OCI-LY7 (cell line): ENCODE measurements at regions not wholly inside any gene's neighbourhood (a gene's known extent, or its start where the extent isn't known, plus 50 kb on each side); places are given as distances from the start of the nearest gene placed in this dataset.

Source experiments
- BruUV-seq: library from RNA; stranded (reverse); fragments of 400-500 nt; replicated peaks from 2 replicates; lab custom pipeline; 2021; lab: Mats Ljungman, UMichigan
- CTCF ChIA-PET: fragments of 300-600 bp; sonication (Branson Sonifier 250); formaldehyde crosslinking; loops from one replicate; lab custom pipeline; 2022; ENCODE audit warnings: antibody characterized with exemption; ENCODE audit not compliant: unreplicated experiment; lab: Charles Lee
- POLR2A ChIA-PET: fragments of 300-600 bp; sonication (Branson Sonifier 250); formaldehyde crosslinking; loops from one replicate; lab custom pipeline; 2022; ENCODE audit warnings: antibody characterized with exemption; lab: Charles Lee
- DNase-seq: peaks from one replicate; pipeline ENCODE4 v3.0.0-alpha.2; 2015; ENCODE audit warnings: low spot score
- H2AFZ ChIP-seq: fragments of 200-600 bp; sonication (generic), shearing (Covaris generic); 2 replicates; pipeline ENCODE4 v1.6.1; 2014; ENCODE audit warnings: mild to moderate bottlenecking, antibody characterized with exemption, low read length, moderate library complexity
- H3K27ac ChIP-seq: fragments of 200-600 bp; sonication (generic); 2 replicates; pipeline ENCODE4 v1.5.1; 2014; ENCODE audit warnings: mixed run types, low read depth, mild to moderate bottlenecking, moderate library complexity, low read length, inconsistent platforms; ENCODE audit not compliant: poor library complexity, severe bottlenecking
- H3K36me3 ChIP-seq: fragments of 200-600 bp; sonication (generic); 2 replicates; pipeline ENCODE4 v1.6.1; 2014; ENCODE audit warnings: mild to moderate bottlenecking, antibody characterized with exemption, low read length, moderate library complexity, mixed read lengths; ENCODE audit not compliant: insufficient read depth
- H3K4me1 ChIP-seq: fragments of 200-600 bp; sonication (generic); 2 replicates; pipeline ENCODE4 v1.5.1; 2014; ENCODE audit warnings: mild to moderate bottlenecking, low read length; ENCODE audit not compliant: insufficient read depth, poor library complexity, severe bottlenecking
- H3K4me2 ChIP-seq: fragments of 200-600 bp; sonication (generic); 2 replicates; pipeline ENCODE4 v1.6.1; 2014; ENCODE audit warnings: mild to moderate bottlenecking, low read length
- H3K4me3 ChIP-seq: fragments of 200-600 bp; sonication (generic); 2 replicates; pipeline ENCODE4 v1.5.1; 2014; ENCODE audit warnings: mild to moderate bottlenecking, low read depth, low read length; ENCODE audit not compliant: poor library complexity, severe bottlenecking
- H3K79me2 ChIP-seq: fragments of 200-600 bp; sonication (generic); 2 replicates; pipeline ENCODE4 v1.6.1; 2016; ENCODE audit warnings: low read depth, mild to moderate bottlenecking, low read length, moderate library complexity, mixed read lengths; ENCODE audit not compliant: insufficient read depth
- H3K9me2 ChIP-seq: fragments of 200-600 bp; sonication (generic); 2 replicates; pipeline ENCODE4 v1.6.1; 2016; ENCODE audit warnings: mild to moderate bottlenecking, low read length, mixed read lengths; ENCODE audit not compliant: insufficient read depth
- H3K9me3 ChIP-seq: fragments of 200-600 bp; sonication (generic); 2 replicates; pipeline ENCODE4 v1.6.1; 2014; ENCODE audit warnings: mild to moderate bottlenecking, mixed run types, low read length, mixed read lengths
- H4K20me1 ChIP-seq: fragments of 200-600 bp; sonication (generic); 2 replicates; pipeline ENCODE4 v1.6.1; 2014; ENCODE audit warnings: mild to moderate bottlenecking, antibody characterized with exemption, low read length, moderate library complexity, mixed read lengths; ENCODE audit not compliant: insufficient read depth
- EZH2phosphoT487 ChIP-seq: fragments of 200-600 bp; sonication (generic); IDR thresholded peaks from 2 replicates; pipeline ENCODE4 v1.6.1; 2018; ENCODE audit warnings: low read depth, borderline replicate concordance, mild to moderate bottlenecking, mixed run types, antibody characterized with exemption, low read length, moderate library complexity, mixed read lengths
- intact Hi-C: fragments of 100-400 bp; cut with micrococcal nuclease; formaldehyde crosslinking; loops from one replicate; pipeline ENCODE4 v1.10.0; 2022; ENCODE audit not compliant: unreplicated experiment

DNA sequence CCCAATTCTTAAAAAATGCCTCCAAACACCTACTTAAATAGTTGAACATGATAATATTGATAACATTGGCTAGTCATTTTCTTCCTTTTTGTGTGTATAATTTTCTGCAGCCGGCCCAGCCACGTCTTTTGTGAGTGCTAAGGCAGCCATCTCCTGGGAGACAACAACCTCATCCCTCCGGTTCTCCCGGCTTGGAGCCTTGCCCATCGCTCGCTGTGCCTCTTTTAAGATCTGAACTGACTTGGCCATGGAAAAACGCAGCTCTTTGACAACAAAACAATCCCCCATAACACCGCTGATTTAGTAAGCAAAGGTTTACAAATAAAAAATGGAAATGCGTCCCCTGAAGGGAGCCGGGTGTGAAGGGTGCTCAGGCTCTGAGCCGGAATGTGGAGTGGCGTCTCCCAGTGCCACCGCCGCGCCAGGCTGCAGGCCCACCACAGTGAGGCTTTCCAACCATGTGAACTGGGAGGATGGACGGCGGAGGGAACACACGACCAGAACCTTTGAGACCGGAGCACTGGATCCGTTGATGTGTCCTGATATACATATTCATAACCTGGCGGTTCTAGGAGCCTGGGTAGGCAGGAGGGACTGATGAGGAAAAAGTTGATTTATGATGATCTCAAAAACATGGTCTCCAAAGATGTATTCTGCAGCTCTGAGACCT lies 87.4 kb downstream of the SMIM21 start:
- intact Hi-C loops: no loop called here
- H3K9me2 ChIP-seq: no peaks in the 10 kb centered on the region
- ChIA-PET POLR2A (no interaction called here), CTCF (no interaction called here)
- BruUV-seq: no TSS peak
- TF ChIP-seq EZH2phosphoT487: no peak
- no peak for DNase-seq
- no peak overlapping the region for H3K4me3 ChIP-seq
- no peaks in the 10 kb centered on the region for H3K79me2 ChIP-seq
- H3K9me3 ChIP-seq: no peaks in the 10 kb centered on the region
- H3K4me2 ChIP-seq: no peak overlapping the region
- no peaks in the 10 kb centered on the region for H3K4me1 ChIP-seq
- no peak overlapping the region for H3K27ac ChIP-seq
- no peaks in the 10 kb centered on the region for H4K20me1 ChIP-seq
- H3K36me3 ChIP-seq: no peaks in the 10 kb centered on the region
- H2AFZ ChIP-seq: no peak overlapping the region
